ENCODE measurements at regions not wholly inside any gene's neighbourhood (a gene's known extent, or its start where the extent isn't known, plus 50 kb on each side); places are given as distances from the start of the nearest gene placed in this dataset.
"Not testable (repeated sequence)": the region's sequence is repeated elsewhere in the genome, so short reads cannot be mapped to it uniquely, and the experiment has no call there.

- Mint-ChIP-seq H3K27me3 (ENCODE audit: low read depth) (no peaks in the 10 kb centered on the region), H3K4me1 (peaks cover 9% of the 10 kb centered on the region), H3K27ac (no peak overlapping the region), H3K4me3 (no peak overlapping the region), H3K36me3 (ENCODE audit: low read depth) (peaks cover 8% of the 10 kb centered on the region), H3K9me3 (peaks cover 19% of the 10 kb centered on the region)
- TF ChIP-seq CTCF (IDR thresholded peaks at IDR 0.05; ENCODE audit: unreplicated experiment in 3 of 3) = no peak
Measured at GRCh38 chr4:123530357-123530756, 133.8 kb downstream of the SPRY1 start.

- peaks cover 3% of the 10 kb centered on the region for H3K4me1 Mint-ChIP-seq
- H3K36me3 Mint-ChIP-seq (ENCODE audit: low read depth) = peaks cover 8% of the 10 kb centered on the region
- peaks cover 29% of the 10 kb centered on the region for H3K9me3 Mint-ChIP-seq
Measured at GRCh38 chr4:123535037-123535748, 138.6 kb downstream of the SPRY1 start.

GRCh38 chr4:123536225-123536624, 139.6 kb downstream of the SPRY1 start:
- no peaks in the 10 kb centered on the region for H3K4me1 Mint-ChIP-seq
- H3K27ac Mint-ChIP-seq = no peak overlapping the region
- H3K4me3 Mint-ChIP-seq = no peak overlapping the region
- no peaks in the 10 kb centered on the region for H3K27me3 Mint-ChIP-seq (ENCODE audit: low read depth)
- H3K9me3 Mint-ChIP-seq = peaks cover 29% of the 10 kb centered on the region
- no peak for TF ChIP-seq CTCF (IDR thresholded peaks at IDR 0.05; ENCODE audit: unreplicated experiment in 3 of 3)
- H3K36me3 Mint-ChIP-seq (ENCODE audit: low read depth) = peaks cover 8% of the 10 kb centered on the region

More at GRCh38 chr4:123535037-123535748, 138.6 kb downstream of the SPRY1 start:
- TF ChIP-seq CTCF (IDR thresholded peaks at IDR 0.05; ENCODE audit: unreplicated experiment in 3 of 3) = no peak
- Mint-ChIP-seq H3K27me3 (ENCODE audit: low read depth) (no peaks in the 10 kb centered on the region), H3K27ac (no peak overlapping the region), H3K4me3 (no peak overlapping the region)

- H3K27me3 Mint-ChIP-seq (ENCODE audit: low read depth); H3K4me1 Mint-ChIP-seq; H3K4me3 Mint-ChIP-seq; H3K27ac Mint-ChIP-seq; H3K36me3 Mint-ChIP-seq (ENCODE audit: low read depth): not testable (repeated sequence)
- H3K9me3 Mint-ChIP-seq = peaks cover 17% of the 10 kb centered on the region
Measured at GRCh38 chr4:123537906-123538402, 141.4 kb downstream of the SPRY1 start.

- H3K27me3 Mint-ChIP-seq (ENCODE audit: low read depth) = peaks cover 7% of the 10 kb centered on the region
- peak overlapping the region; percentile 89 to 96 (median 90) for H3K27ac Mint-ChIP-seq
- peak overlapping the region in 2 of 3 experiments; percentile 3 to 22 for H3K4me3 Mint-ChIP-seq
Measured at GRCh38 chr4:123545667-123546572, 149.3 kb downstream of the SPRY1 start.

More at GRCh38 chr4:123545667-123546572, 149.3 kb downstream of the SPRY1 start:
- Mint-ChIP-seq H3K9me3 (peaks cover 4% of the 10 kb centered on the region), H3K4me1 (peaks cover 37% of the 10 kb centered on the region), H3K36me3 (ENCODE audit: low read depth) (no peaks in the 10 kb centered on the region)
- no peak for TF ChIP-seq CTCF (IDR thresholded peaks at IDR 0.05; ENCODE audit: unreplicated experiment in 3 of 3)
